ENCODE measurements at regions not wholly inside any gene's neighbourhood (a gene's known extent, or its start where the extent isn't known, plus 50 kb on each side); places are given as distances from the start of the nearest gene placed in this dataset.

DNA sequence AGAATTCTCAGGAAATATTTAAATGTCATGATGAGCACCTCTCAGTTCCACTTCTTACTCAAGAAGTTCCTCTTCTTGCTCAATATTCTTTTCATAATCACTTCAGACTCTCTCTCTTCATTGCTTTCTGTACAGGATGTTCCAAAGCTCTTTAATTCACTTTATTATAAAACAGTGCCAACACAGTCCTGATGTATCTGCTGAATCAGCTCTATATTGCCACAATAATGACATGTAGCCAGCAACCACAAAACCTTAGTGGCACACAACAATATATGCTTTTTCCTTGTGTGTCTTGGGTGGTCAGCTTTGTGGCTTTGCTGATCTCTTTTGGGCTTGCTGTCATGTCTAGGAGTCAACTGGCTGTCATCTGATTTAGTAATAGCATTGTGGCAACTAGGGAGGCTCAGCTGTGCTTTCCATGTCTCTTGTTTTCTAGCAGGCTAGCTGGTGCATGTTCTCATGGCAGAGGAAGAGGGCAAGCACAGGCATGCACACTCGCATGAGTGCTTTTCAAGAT, 52.8 kb upstream of the SLC2A13 start:
- no peak overlapping the region for H3K4me3 Mint-ChIP-seq
- Histone ChIP-seq H3K4me1 (ENCODE audit: insufficient read depth) (no peaks in the 10 kb centered on the region), H3K9me2 (ENCODE audit: insufficient read depth) (no peaks in the 10 kb centered on the region), H4K20me1 (replicated peaks; ENCODE audit: insufficient read depth) (no peaks in the 10 kb centered on the region), H3F3A (replicated peaks; ENCODE audit: low read depth) (no peaks in the 10 kb centered on the region), H3K36me3 (ENCODE audit: insufficient read depth) (peaks cover 5% of the 10 kb centered on the region; the same call in 1 of the 2 replicates), H3K4me2 (no peak overlapping the region), H3K27ac (ENCODE audit: low read depth) (no peak overlapping the region), H3K79me2 (replicated peaks; ENCODE audit: insufficient read depth) (no peaks in the 10 kb centered on the region), H3K4me3 (no peak overlapping the region), H3K27me3 (ENCODE audit: insufficient read depth) (no peaks in the 10 kb centered on the region), H2AFZ (no peak overlapping the region)
- TF ChIP-seq STAT1 (IDR thresholded peaks at IDR 0.05; ENCODE audit: unreplicated experiment) (no peak), NANOG (IDR thresholded peaks at IDR 0.05; ENCODE audit: borderline replicate concordance) (no peak), REST (IDR thresholded peaks at IDR 0.05; ENCODE audit: unreplicated experiment) (no peak), CREB1 (CRISPR knock-in tag; IDR thresholded peaks at IDR 0.05; ENCODE audit: low read depth) (no peak), JUNB (IDR thresholded peaks at IDR 0.05; ENCODE audit: unreplicated experiment) (no peak), EZH2phosphoT487 (IDR thresholded peaks at IDR 0.05; ENCODE audit: unreplicated experiment) (no peak), POLR2AphosphoS5 (IDR thresholded peaks at IDR 0.05; ENCODE audit: low read depth) (no peak), ZNF114 (CRISPR knock-in tag; IDR thresholded peaks at IDR 0.05) (no peak), EZH2 (IDR thresholded peaks at IDR 0.05; ENCODE audit: low read depth, unreplicated experiment) (no peak)
- TF ChIP-seq, protein P1, sequence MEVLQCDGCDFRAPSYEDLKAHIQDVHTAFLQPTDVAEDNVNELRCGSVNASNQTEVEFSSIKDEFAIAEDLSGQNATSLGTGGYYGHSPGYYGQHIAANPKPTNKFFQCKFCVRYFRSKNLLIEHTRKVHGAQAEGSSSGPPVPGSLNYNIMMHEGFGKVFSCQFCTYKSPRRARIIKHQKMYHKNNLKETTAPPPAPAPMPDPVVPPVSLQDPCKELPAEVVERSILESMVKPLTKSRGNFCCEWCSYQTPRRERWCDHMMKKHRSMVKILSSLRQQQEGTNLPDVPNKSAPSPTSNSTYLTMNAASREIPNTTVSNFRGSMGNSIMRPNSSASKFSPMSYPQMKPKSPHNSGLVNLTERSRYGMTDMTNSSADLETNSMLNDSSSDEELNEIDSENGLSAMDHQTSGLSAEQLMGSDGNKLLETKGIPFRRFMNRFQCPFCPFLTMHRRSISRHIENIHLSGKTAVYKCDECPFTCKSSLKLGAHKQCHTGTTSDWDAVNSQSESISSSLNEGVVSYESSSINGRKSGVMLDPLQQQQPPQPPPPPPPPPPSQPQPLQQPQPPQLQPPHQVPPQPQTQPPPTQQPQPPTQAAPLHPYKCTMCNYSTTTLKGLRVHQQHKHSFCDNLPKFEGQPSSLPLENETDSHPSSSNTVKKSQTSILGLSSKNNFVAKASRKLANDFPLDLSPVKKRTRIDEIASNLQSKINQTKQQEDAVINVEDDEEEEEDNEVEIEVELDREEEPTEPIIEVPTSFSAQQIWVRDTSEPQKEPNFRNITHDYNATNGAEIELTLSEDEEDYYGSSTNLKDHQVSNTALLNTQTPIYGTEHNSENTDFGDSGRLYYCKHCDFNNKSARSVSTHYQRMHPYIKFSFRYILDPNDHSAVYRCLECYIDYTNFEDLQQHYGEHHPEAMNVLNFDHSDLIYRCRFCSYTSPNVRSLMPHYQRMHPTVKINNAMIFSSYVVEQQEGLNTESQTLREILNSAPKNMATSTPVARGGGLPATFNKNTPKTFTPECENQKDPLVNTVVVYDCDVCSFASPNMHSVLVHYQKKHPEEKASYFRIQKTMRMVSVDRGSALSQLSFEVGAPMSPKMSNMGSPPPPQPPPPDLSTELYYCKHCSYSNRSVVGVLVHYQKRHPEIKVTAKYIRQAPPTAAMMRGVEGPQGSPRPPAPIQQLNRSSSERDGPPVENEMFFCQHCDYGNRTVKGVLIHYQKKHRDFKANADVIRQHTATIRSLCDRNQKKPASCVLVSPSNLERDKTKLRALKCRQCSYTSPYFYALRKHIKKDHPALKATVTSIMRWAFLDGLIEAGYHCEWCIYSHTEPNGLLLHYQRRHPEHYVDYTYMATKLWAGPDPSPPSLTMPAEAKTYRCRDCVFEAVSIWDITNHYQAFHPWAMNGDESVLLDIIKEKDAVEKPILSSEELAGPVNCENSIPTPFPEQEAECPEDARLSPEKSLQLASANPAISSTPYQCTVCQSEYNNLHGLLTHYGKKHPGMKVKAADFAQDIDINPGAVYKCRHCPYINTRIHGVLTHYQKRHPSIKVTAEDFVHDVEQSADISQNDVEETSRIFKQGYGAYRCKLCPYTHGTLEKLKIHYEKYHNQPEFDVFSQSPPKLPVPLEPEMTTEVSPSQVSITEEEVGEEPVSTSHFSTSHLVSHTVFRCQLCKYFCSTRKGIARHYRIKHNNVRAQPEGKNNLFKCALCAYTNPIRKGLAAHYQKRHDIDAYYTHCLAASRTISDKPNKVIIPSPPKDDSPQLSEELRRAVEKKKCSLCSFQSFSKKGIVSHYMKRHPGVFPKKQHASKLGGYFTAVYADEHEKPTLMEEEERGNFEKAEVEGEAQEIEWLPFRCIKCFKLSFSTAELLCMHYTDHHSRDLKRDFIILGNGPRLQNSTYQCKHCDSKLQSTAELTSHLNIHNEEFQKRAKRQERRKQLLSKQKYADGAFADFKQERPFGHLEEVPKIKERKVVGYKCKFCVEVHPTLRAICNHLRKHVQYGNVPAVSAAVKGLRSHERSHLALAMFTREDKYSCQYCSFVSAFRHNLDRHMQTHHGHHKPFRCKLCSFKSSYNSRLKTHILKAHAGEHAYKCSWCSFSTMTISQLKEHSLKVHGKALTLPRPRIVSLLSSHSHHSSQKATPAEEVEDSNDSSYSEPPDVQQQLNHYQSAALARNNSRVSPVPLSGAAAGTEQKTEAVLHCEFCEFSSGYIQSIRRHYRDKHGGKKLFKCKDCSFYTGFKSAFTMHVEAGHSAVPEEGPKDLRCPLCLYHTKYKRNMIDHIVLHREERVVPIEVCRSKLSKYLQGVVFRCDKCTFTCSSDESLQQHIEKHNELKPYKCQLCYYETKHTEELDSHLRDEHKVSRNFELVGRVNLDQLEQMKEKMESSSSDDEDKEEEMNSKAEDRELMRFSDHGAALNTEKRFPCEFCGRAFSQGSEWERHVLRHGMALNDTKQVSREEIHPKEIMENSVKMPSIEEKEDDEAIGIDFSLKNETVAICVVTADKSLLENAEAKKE (CRISPR knock-in tag; IDR thresholded peaks at IDR 0.05): no peak
- TF ChIP-seq, protein P2, sequence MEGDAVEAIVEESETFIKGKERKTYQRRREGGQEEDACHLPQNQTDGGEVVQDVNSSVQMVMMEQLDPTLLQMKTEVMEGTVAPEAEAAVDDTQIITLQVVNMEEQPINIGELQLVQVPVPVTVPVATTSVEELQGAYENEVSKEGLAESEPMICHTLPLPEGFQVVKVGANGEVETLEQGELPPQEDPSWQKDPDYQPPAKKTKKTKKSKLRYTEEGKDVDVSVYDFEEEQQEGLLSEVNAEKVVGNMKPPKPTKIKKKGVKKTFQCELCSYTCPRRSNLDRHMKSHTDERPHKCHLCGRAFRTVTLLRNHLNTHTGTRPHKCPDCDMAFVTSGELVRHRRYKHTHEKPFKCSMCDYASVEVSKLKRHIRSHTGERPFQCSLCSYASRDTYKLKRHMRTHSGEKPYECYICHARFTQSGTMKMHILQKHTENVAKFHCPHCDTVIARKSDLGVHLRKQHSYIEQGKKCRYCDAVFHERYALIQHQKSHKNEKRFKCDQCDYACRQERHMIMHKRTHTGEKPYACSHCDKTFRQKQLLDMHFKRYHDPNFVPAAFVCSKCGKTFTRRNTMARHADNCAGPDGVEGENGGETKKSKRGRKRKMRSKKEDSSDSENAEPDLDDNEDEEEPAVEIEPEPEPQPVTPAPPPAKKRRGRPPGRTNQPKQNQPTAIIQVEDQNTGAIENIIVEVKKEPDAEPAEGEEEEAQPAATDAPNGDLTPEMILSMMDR (conservative IDR thresholded peaks at IDR 0.05; ENCODE audit: low read depth in 2 of 2): no peak
- peaks cover 11% of the 10 kb centered on the region for H3K4me1 Mint-ChIP-seq
- H3K9me3 Mint-ChIP-seq: peaks cover 44% of the 10 kb centered on the region
- no peak overlapping the region for H3K27ac Mint-ChIP-seq
- no peak for ATAC-seq
- peaks cover 33% of the 10 kb centered on the region; the same call in 2 of the 3 replicates for H3K36me3 Mint-ChIP-seq (ENCODE audit: low read depth)
- DNase-seq (ENCODE audit: low spot score): no peak
- H3K27me3 Mint-ChIP-seq (ENCODE audit: insufficient read depth, low read depth, poor library complexity): peaks cover 1% of the 10 kb centered on the region
